BJ (cell line): ENCODE measurements at regions not wholly inside any gene's neighbourhood (a gene's known extent, or its start where the extent isn't known, plus 50 kb on each side); places are given as distances from the start of the nearest gene placed in this dataset.
"Not testable (repeated sequence)": the region's sequence is repeated elsewhere in the genome, so short reads cannot be mapped to it uniquely, and the experiment has no call there.

ENCODE experiments used
- CTCF ChIA-PET: fragments of 350-600 bp; formaldehyde crosslinking; extraction: SDS; loops from one replicate; lab custom pipeline; 2021; ENCODE audit warnings: antibody characterized with exemption, inconsistent platforms; lab: Yijun Ruan, JAX
- POLR2A ChIA-PET: fragments of 300-600 bp; sonication (Branson Sonifier 250); formaldehyde crosslinking; extraction: SDS; loops from one replicate; lab custom pipeline; 2021; ENCODE audit warnings: antibody characterized with exemption; lab: Charles Lee
- DNase-seq: peaks from one replicate; pipeline ENCODE4 v3.0.0-alpha.2; 2011; ENCODE audit warnings: low read depth
- H3K27me3 ChIP-seq: 2 replicates; pipeline ENCODE4 v1.6.0; 2011; ENCODE audit warnings: low read length; ENCODE audit not compliant: control insufficient read depth, insufficient read depth
- H3K36me3 ChIP-seq: 2 replicates; pipeline ENCODE4 v1.5.1; 2011; ENCODE audit warnings: low read length; ENCODE audit not compliant: control insufficient read depth, insufficient read depth
- H3K4me3 ChIP-seq: 2 replicates; pipeline ENCODE4 v1.5.1; 2011; ENCODE audit warnings: low read depth, mild to moderate bottlenecking, control low read depth, low read length
- TF ChIP-seq, protein P1 (sequence below): IDR thresholded peaks from 2 replicates; pipeline ENCODE4 v1.5.1; 2011; ENCODE audit warnings: low read depth, mild to moderate bottlenecking, control low read depth, inconsistent platforms, low read length, moderate library complexity; ENCODE audit not compliant: insufficient read depth

GRCh38 chr18:70698574-70698973 is 409.7 kb downstream of the SOCS6 start:
- ChIA-PET CTCF (no interaction called here), POLR2A (no interaction called here)
- TF ChIP-seq, protein P1, sequence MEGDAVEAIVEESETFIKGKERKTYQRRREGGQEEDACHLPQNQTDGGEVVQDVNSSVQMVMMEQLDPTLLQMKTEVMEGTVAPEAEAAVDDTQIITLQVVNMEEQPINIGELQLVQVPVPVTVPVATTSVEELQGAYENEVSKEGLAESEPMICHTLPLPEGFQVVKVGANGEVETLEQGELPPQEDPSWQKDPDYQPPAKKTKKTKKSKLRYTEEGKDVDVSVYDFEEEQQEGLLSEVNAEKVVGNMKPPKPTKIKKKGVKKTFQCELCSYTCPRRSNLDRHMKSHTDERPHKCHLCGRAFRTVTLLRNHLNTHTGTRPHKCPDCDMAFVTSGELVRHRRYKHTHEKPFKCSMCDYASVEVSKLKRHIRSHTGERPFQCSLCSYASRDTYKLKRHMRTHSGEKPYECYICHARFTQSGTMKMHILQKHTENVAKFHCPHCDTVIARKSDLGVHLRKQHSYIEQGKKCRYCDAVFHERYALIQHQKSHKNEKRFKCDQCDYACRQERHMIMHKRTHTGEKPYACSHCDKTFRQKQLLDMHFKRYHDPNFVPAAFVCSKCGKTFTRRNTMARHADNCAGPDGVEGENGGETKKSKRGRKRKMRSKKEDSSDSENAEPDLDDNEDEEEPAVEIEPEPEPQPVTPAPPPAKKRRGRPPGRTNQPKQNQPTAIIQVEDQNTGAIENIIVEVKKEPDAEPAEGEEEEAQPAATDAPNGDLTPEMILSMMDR = no peak

GRCh38 chr18:70693246-70693645 is 404.4 kb downstream of the SOCS6 start:
- ChIA-PET CTCF (no interaction called here), POLR2A (no interaction called here)
- DNase-seq = no peak
- Histone ChIP-seq H3K36me3 (no peaks in the 10 kb centered on the region), H3K4me3 (no peak overlapping the region), H3K27me3 (no peaks in the 10 kb centered on the region)
- TF ChIP-seq, protein P1 = no peak

More at GRCh38 chr18:70698574-70698973, 409.7 kb downstream of the SOCS6 start:
- no peak overlapping the region for H3K4me3 ChIP-seq
- no peaks in the 10 kb centered on the region for H3K36me3 ChIP-seq
- H3K27me3 ChIP-seq = no peaks in the 10 kb centered on the region
- no peak for DNase-seq

DNA sequence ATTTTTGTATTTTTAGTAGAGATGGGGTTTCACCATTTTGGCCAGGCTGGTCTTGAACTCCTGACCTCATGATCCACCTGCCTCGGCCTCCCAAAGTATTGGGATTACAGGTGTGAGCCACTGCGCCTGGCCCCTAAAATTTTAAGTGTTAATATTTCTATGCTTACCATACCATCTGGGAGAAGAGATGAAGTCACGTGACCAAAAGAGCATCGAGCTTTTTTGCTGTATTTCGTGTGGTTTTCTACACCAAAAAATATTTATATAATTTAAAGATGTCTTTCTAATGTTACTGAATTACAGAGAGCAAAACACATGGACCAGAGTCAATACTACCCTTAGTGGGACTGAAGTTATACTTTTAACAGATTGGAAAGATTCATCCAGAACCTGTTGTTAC is 400.9 kb downstream of the SOCS6 start:
- H3K27me3 ChIP-seq, POLR2A ChIA-PET, H3K36me3 ChIP-seq, H3K4me3 ChIP-seq, DNase-seq, CTCF ChIA-PET: not testable (repeated sequence)

- no peak overlapping the region for H3K4me3 ChIP-seq
- no peaks in the 10 kb centered on the region for H3K36me3 ChIP-seq
- H3K27me3 ChIP-seq = no peaks in the 10 kb centered on the region
- no peak for DNase-seq
- TF ChIP-seq, protein P1 = no peak
- ChIA-PET POLR2A (no interaction called here), CTCF (no interaction called here)
These were observed 399.4 kb downstream of the SOCS6 start for GRCh38 chr18:70688286-70688685.

DNA sequence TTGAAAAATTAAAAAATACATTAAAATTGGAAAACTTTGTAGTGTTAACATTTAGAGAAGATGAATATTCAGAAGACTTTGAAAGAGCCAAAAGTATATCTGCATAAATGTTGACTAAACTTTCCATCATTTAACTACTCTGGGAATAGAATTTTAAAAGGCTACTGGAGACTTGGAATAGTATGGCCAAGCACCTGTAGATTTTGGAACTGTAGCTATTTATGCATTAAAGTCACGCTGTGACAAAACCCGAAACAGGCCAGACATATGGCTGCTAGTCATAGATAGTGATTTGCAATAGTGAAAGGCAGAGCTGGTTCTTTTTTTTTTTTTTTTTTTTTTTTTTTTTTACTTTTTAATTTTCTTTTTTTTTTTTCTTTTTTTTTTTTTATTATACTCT is 396.0 kb downstream of the SOCS6 start:
- Histone ChIP-seq H3K27me3 (no peaks in the 10 kb centered on the region), H3K4me3 (no peak overlapping the region), H3K36me3 (no peaks in the 10 kb centered on the region)
- DNase-seq = no peak
- TF ChIP-seq, protein P1 = no peak
- ChIA-PET POLR2A (no interaction called here), CTCF (no interaction called here)

DNA sequence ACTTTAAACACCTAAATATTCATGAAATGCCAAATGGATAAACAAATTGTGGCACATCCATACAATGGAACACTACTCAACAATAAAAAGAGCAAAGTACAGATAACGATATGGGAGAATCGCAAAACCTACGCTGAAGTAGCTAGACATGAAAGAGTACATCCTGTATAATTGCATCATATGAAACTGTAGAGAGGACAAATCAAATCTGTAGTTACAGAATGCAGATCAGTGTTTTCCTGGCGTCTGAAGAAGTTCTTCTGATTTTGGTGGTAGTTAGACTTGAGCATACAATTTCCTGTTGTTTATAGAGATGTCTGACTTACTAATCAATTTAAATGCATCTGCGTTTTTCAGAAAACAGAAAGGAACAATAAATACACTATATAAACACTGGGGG is 394.4 kb downstream of the SOCS6 start:
- POLR2A ChIA-PET = no interaction called here
- CTCF ChIA-PET = no interaction called here
- TF ChIP-seq, protein P1 = no peak

More for the DNA sequence above, 394.4 kb downstream of the SOCS6 start:
- no peaks in the 10 kb centered on the region for H3K27me3 ChIP-seq
- no peak overlapping the region for H3K4me3 ChIP-seq
- DNase-seq = no peak
- no peaks in the 10 kb centered on the region for H3K36me3 ChIP-seq
